ENCODE measurements at regions not wholly inside any gene's neighbourhood (a gene's known extent, or its start where the extent isn't known, plus 50 kb on each side); places are given as distances from the start of the nearest gene placed in this dataset.

DNA sequence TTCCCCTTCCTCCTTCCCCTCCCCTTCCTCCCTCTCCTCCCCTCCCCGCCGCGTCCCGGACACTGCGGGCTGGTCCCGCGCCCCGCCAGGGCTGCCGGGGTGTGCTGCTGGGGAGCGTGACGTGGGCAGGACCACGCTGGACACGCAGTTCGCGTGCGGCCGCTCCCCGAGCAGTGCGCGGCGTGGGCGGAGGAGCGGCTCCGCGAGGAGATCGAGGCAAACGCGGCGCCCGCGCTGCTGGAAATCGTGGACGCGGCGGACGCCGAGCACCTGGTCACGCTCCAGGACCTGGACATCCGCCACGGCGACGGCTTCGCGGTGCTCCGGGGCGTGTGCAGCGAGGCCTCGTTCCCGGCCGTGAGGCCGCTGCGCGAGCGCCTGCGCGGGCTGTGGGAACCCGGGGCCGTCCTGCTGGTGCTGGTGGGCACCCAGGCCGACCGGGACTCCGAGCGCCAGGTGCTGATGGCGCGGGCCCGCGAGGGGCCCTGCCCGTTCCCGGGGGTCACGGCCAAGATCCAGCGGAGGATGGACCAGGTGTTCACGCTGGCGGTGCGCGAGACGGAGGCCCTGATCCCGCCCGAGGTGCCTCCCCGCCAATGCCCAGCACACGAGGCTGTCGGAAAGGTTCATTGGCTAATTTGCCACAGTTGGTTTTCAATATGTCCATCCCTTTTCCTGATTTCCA lies 84.3 kb downstream of the TNFAIP2 start:
- no peak for DNase-seq

DNA sequence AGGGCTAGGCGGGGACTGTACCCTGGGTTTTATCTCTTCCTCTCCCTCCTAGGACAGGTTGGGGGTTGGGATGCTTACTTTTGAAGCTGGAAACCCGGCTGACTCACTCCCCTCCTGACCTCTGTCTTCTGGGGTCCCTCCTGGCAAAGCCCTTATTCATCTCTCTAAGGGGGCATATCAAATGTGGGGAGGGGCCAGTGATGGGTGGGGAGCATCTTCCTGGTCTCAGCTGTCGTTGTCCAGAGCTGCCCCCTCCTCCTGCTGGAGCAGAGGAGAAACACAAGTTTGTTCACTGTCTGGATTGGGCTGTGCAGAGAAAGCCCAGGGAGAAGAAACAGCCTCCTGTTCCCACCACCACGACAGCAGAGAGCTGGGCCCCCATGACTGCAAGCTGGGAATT lies 85.8 kb downstream of the TNFAIP2 start:
- no peak for DNase-seq

- DNase-seq: no peak
Measured at GRCh38 chr14:103209506-103209905, 86.2 kb downstream of the TNFAIP2 start.

GRCh38 chr14:103213331-103213730 lies 90.1 kb downstream of the TNFAIP2 start:
- DNase-seq: no peak

DNA sequence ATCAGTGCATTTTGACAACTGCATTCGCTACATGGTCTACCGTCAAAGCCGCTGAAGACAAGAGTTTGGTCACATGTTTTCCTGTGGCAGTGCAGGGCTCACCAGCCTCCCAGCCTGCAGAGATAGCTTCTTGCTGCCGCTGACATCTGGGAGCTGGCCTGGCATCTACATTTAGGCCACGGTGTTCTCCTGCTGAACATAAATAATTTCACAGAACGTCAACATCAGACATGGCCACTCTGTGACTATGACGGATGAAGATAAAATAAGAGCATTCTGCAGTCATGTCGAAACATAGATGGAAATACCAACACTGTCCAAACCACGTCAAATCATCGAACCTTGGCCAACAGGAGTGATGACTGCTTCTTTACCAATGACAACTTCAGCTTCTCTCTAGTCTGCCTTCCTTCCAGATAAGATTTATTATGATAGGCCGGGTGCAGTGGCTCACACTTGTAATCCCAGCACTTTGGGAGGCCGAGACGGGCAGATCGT lies 91.2 kb downstream of the TNFAIP2 start:
- no peak for DNase-seq

DNA sequence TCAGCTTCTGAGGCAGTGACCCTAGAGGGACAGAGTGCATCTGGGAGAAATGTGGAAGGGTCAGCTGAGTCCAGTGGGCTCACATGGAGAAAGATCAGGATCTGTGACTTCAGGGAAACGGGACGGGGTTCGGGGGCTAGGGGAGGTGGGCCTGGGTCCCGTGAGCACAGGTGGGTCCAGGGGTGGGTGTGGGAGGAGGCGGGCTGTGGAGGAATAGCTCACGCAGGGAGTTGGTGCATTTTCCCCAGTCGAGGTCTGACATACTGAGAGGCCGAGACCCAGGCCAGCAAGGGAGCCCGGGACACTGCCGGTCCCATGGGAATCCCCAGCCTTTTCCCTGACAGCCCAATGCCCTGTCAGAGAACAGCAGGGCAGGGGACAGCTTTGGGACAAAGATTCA lies 93.1 kb downstream of the TNFAIP2 start:
- no peak for DNase-seq

DNA sequence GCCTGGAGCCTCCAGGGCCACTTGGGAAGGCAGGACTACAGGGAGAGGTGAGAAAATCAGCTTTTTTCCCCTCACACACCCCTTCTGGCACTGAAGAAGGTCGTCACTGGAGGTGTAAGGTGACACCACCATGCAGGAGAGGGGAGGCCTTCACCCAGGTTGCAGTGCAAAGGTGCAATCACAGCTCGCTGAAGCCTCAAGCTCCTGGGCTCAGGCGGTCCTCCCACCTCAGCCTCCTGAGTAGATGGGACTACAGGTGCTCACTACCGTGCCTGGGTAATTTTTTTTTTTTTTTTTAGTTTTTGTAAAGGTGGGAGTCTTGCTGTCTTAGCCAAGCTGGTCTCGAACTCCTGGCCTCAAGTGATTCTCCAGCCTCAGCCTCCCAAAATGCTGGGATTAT lies 93.6 kb downstream of the TNFAIP2 start:
- no peak for DNase-seq

DNA sequence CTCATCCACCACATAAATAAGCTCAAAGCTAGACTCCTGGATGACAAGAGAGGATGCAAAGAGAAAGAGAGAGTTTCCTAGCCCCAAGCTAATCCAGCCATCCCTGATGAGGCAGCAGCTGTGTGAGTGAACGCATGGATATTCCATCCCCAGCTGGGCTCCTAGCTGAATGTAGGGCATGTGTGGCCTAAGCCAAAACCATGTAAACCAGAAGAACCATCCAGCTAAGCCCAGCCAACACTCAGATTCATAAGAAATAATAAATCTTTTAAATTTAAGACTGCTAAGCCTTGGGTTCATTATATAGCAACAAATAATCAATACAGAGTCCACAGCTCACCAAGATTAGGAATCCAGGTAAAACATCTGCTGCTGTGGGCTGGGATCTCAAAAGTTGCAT lies 94.3 kb downstream of the TNFAIP2 start:
- no peak for DNase-seq

DNA sequence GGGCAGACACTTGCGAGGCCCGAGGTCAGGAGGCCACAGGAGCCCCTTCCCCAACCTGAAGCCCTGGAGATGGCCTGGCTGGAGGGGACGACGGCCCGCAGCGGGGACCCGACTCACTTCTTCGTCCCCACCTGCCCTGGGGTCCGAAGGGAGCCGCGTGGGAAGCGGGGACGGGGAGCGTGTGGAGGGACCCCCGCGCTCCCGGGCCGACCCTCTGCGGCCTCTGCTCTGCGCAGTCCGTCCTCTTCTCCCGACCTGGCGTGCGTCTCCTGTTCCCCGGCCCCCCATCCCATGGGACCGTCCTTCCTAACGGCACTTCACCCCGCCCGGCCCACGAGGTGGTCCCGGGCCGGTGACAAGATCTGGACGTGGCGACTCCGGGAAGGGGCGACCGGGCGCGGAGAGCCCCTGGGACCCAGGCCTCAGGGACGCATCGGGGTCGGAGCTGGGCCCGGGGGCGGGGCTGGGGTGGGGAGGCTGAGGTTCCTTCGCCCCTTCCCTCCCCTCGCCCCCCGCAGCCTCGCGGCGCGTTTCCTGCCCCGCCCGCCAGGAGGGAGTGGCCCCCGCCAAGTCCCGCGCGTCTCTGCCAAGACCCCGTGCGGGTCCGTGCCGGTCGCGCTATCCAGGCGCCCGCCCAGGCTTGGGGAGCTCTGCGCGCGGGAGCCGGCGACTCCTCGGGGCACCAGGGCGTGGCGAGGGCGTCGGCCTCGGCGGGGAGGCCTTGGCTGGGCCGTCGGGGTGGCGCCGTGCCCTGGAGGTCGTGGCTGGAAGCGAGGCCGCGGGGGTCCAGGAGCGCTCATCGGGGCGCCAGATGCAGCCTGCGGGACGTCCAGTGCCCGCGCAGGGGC lies 97.1 kb downstream of the TNFAIP2 start:
- no peak for DNase-seq

GRCh38 chr14:103220982-103221641 lies 97.9 kb downstream of the TNFAIP2 start:
- no peak for DNase-seq

- DNase-seq: no peak
Measured at GRCh38 chr14:103221781-103222358, 98.6 kb downstream of the TNFAIP2 start.

- DNase-seq: no peak
Measured at GRCh38 chr14:103223818-103224352, 100.6 kb downstream of the TNFAIP2 start.

- no peak for DNase-seq
Measured at GRCh38 chr14:103225062-103225461, 101.8 kb downstream of the TNFAIP2 start.

DNA sequence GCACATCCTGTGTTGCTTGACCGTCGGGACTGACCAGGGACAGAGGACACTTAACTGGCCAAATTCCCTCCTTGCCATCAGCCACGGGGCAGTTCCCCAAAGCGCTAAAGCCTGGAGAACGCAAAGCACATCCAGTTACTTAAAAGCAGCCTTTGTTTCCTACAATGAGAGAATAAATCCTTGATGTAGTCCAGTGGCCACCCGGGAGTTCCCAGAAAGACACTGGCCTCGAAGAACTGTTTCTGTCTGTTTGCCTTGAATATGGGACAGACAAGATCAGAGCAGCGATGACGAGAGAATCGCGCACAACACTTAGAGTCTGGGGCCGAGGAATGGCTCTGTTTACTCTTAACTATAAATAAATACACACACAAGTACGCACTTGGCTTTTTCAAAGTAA lies 102.2 kb downstream of the TNFAIP2 start:
- DNase-seq: no peak

- no peak for DNase-seq
Measured at GRCh38 chr14:103227094-103227768, 104.0 kb downstream of the TNFAIP2 start.

DNA sequence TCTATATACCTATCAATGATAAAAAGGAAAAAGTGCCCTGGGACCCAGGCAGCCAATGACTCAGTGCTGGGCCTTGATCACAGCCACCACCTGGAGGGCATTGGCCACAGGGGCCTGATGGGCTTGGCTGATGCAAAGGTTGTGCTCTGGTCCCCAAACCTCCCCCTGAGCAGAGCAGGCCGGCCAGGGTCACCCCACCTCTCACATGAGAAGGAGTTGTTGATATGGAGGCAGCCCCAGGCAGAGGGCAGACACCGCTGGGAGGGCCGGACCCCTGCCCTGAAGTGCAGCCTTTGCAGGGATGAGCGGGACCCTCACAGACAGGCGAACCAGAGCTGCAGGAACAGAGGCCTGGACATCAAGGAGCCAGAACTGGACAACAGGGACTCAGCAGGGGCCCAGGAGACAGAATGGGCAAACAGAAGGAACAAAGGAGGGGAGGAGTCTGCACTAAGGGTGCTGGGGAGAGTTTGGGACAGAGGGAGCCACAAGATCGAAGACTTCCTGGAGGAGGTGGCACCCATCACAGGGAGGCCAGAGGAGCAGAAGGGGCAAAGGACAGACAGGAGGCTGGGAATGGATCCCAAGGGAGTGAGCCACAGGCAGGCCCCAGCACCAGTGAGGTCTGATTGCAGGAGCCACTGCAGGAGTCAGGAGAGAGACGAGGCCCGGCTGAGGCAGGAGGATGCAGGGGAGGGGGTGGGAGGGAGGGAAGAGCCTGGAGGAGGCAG lies 105.0 kb downstream of the TNFAIP2 start:
- DNase-seq: no peak

GRCh38 chr14:103228866-103229265 lies 105.2 kb upstream of the EIF5 start:
- DNase-seq: no peak

- no peak for DNase-seq
Measured at GRCh38 chr14:103230021-103230420, 104.0 kb upstream of the EIF5 start.

DNA sequence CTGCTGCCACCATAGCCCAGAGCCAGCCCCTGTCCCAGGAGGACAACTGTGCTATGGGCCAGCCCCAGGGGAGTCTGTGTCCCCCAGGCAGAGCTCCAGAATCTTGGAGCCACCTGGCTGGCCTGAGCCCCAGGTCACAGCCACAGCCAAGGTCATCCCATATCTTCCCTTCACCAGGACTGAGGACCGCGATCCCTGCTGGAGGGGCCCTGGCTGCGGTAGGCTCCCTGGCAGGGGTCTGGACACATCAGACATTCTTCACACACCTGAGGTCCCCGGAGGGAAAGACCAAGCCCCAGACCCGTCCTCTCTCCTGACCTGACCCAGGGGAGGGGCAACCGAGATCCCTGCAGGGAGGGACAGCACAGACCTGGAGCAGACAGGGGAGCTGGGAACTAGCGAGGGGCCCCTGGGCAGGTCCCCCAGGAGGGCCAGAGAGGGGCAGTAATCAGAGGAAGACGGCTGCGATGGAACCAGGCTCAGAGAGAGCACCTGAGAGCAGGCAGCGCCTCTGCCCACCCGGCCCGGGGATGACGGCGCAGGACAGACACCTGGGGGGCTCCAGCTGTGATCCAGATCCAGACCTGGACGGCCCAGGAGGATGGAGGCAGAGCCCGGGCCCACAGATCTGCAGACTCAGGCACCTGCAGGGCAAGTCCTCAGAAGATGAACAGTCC lies 103.2 kb upstream of the EIF5 start:
- DNase-seq: no peak

- DNase-seq: no peak
Measured at GRCh38 chr14:103231376-103232019, 102.5 kb upstream of the EIF5 start.
